GM11168 (cell line): ENCODE measurements at regions not wholly inside any gene's neighbourhood (a gene's known extent, or its start where the extent isn't known, plus 50 kb on each side); places are given as distances from the start of the nearest gene placed in this dataset.

ENCODE experiments used
- in situ Hi-C: fragments of 300-500 bp; cut with MboI; formaldehyde crosslinking; loops from one replicate; pipeline ENCODE4 v1.12.0; 2022; ENCODE audit warnings: low sequenced_read_pairs; ENCODE audit not compliant: unreplicated experiment

GRCh38 chr6:150813993-150814359, 51.5 kb upstream of the MTHFD1L start:
- in situ Hi-C loops: loop anchor here (5.0 to 25.0 kb wide), 2 partner anchors 402 to 752 kb away; partner anchors contain the start of gene ULBP3
